ENCODE measurements at regions not wholly inside any gene's neighbourhood (a gene's known extent, or its start where the extent isn't known, plus 50 kb on each side); places are given as distances from the start of the nearest gene placed in this dataset.
"Not testable (repeated sequence)": the region's sequence is repeated elsewhere in the genome, so short reads cannot be mapped to it uniquely, and the experiment has no call there.

GRCh38 chr12:111271674-111272418, 97.0 kb downstream of the PHETA1 start:
- DNase-seq, result no peak

DNA sequence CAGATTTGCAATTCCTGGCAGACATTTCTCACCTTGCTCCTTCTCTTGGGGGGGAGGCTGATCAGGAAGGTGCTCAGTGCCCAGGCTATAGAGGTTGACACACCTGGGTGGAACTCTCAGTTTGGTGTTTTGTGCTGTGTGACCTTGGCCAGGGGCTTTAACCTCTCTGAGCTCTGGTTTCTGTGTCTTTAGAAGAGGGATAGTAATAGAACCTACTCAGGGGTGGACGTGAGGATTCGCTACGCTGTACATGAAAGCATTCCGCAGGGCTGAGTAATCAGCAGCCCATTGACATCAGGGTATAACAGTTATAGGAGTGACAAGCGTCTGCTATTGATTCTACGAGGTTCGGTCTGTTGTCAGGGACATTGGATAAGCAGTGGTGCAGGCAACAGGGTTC, 98.1 kb downstream of the PHETA1 start:
- no peak for DNase-seq

DNA sequence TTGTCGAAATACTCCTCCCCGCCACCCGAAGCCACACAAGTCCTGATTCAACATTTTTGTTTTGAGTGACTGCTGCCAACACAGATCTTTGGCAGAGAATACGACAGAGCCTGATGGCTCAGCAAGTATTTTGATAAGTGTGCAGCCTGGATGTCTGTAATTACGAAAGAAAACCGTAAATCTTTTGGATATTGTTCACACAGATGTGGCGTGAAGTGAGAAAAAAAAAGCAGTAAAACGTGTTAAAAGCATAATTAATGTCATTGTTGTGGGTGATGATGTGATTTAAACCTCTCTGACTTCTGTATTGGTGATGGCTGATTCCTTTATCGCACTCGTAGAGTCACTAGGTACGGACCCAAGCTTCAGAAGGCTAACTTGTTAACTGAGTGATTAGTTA, 98.7 kb downstream of the PHETA1 start:
- no peak for DNase-seq

- DNase-seq, result no peak
Measured at GRCh38 chr12:111269718-111270117, 99.2 kb downstream of the PHETA1 start.

GRCh38 chr12:111268738-111269572, 99.9 kb downstream of the PHETA1 start:
- DNase-seq, result no peak

DNA sequence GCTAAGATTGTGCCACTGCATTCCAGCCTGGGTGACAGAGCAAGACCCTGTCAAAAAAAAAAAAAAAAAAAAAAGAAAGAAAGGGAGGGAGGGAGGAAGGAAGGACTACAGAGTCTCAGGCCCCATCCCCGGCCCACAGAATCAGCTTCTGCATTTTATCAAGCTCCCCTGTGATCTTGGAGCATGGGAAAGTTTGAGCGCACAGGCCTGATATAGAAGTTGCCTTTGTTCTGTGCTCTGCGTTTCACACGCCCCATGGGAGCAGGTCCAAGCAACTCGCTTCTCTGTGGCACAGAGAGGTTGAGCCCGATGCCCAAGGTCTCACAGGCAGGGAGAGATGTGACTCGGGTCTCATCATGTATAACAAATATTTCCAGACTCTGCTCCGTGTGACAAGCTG, 101.8 kb downstream of the PHETA1 start:
- no peak for DNase-seq

GRCh38 chr12:111261911-111262676, 106.8 kb downstream of the PHETA1 start:
- DNase-seq, result no peak

GRCh38 chr12:111260732-111261131, 108.2 kb downstream of the PHETA1 start:
- no peak for DNase-seq

DNA sequence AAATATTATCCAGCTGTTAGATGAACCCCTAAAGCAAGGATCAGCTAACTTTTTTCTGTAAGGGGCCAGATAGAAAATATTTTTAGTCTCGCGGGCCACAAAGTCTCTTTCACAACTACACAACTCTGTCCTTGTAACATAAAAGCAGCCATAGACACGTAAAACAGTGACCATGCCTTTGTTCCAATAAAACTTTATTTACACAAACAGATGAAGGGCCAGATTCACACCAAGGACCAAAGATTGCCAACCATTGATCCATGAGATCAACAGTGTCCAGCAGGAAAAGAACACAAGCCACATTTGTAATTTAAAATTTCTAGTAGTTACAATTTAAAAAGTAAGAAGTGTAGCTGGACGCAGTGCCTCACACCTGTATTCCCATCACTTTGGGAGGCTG, 109.7 kb downstream of the PHETA1 start:
- no peak for DNase-seq

- DNase-seq, result not testable (repeated sequence)
Measured at GRCh38 chr12:111258081-111258480, 110.8 kb downstream of the PHETA1 start.

- no peak for DNase-seq
Measured at GRCh38 chr12:111257435-111257902, 111.4 kb downstream of the PHETA1 start.

- no peak for DNase-seq
Measured at GRCh38 chr12:111256629-111257434, 112.1 kb downstream of the PHETA1 start.

DNA sequence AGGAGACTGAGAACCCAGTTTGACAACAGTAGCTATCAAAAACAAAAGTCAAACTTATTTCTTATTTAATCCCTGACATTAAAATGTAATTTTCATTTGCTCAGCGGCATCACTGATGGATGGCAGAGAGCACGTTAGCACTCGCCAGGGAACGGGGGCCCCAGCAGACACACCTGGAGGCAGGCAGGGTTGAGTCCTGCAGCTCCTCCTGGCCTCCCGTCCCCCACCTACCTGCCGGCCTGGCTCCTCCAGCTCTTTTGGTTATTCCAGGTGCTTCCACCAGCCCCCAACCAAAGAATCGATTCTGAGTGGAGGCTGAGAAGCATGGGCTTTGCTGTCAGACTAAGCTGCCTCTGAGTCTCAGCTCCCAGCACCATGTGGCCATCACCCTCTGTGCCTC, 113.6 kb downstream of the PHETA1 start:
- DNase-seq, result no peak

DNA sequence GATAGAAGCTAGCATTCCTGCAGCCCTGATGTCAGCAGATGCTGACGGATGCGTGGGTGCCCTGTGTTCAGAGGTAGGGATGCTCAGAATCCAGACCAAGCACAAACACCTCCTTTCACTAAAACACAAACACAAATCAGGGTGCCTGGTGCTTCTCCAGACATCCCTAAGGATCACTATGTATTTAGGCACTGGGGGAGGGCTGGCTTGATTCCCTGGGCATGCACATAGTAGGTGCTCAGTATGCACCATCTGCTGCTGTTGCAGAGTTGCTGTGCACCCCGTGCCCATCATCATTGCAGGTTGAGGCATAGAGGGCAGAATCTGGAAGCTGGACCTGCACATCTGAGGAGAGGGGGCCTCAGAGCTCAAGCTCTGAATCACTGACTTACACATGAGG, 114.8 kb downstream of the PHETA1 start:
- no peak for DNase-seq

GRCh38 chr12:111253213-111253612, 115.7 kb downstream of the PHETA1 start:
- DNase-seq, result no peak

DNA sequence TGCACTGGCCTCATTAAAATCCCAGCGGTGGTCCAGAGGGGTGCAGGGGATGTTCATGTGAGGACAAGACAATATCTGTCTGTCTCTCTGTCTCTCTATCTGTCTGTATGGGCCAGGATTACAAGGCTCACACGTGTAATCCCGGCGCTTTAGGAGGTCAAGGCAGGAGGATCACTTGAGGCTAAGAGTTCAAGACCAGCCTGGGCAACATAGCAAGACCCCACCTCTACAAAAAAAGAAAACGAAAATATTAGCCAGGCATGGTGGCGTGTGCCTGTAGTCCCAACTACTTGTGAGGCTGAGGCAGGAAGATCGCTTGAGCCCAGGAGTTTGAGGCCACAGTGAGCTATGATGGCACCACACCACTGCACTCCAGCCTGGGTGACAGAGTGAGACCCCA, 117.1 kb downstream of the PHETA1 start:
- no peak for DNase-seq

DNA sequence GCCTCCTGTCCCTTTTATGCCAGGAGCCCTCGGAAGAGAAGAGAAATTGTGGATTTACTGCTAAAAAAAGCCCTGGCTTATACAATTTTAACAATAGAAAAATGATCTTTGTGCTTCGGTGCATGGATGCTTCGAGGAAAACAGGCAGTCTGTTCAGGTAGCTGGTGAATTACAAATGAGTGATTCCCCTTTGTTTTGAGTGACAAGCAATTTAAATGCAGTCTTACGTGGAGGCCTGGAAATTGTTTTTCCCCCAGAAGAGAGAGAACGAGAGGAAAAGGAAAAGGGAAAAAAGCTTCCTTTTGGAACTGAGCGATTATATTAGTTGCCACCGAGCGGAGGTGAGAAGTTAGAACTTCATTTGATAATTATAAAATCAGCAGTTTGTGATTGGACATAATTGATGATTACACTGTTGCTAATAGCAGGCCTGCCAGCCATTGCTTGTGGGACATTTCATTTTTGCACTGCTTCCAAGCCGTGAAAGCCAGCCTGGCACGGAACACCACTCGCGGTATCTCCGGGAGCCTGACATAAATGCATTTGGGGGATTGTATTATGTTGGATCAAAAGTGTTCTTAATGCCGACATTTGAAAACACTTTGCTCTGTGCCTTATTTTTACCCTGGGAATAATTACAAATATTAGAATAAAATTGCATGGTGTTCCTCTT, 117.7 kb downstream of the PHETA1 start:
- DNase-seq, result no peak

DNA sequence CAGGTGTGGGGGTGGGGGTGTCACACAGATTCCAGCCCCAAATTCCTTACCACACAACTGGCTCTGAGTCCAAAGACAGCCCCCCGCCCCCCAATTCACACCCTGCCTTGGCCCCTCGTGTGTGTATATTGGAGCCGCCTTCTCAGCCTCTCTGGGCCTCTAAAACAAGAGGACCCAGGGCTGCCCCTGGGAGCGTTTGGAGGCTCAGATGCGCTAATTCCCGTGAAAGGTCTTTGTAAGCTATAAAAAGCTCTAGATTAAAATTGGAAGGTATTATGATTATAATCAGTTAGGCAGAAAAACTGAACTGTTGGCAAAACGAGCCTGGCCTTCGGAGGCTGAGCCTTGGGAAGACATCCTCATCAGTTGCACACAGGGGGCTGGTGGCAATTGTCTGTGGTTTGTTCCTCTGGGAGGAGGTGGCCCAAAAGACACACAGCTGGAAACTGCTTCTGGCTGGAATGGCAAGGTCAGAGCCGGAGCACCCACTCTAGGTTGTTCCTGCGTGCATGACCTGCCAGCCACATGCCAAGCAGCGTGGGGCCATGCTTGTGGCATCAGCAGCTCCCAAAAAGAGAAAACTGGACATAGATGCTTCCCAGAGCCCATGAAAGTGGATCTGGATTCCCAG, 118.5 kb downstream of the PHETA1 start:
- DNase-seq, result no peak

- no peak for DNase-seq
Measured at GRCh38 chr12:111249757-111250156, 119.1 kb downstream of the PHETA1 start.

GRCh38 chr12:111249018-111249370, 119.9 kb downstream of the PHETA1 start:
- no peak for DNase-seq

GRCh38 chr12:111248236-111249017, 120.5 kb downstream of the PHETA1 start:
- no peak for DNase-seq

All from activated T-cell treated with anti-CD3 and anti-CD28 coated beads for 4 hours (primary cell).